Nephron progenitor cell (in vitro differentiated cells): ENCODE measurements at regions not wholly inside any gene's neighbourhood (a gene's known extent, or its start where the extent isn't known, plus 50 kb on each side); places are given as distances from the start of the nearest gene placed in this dataset.

Experiments used
- DNase-seq: peaks from one replicate; pipeline ENCODE4 v3.0.0; 2021
- H3K27ac Mint-ChIP-seq: 2 replicates; pipeline ENCODE4 v1.8.0; 2021; ENCODE audit warnings: mild to moderate bottlenecking, moderate library complexity, mixed read lengths
- H3K27me3 Mint-ChIP-seq: 2 replicates; pipeline ENCODE4 v1.8.0; 2021; ENCODE audit warnings: mild to moderate bottlenecking, low read depth, mixed read lengths; ENCODE audit not compliant: poor library complexity
- H3K36me3 Mint-ChIP-seq: 2 replicates; pipeline ENCODE4 v1.8.0; 2021; ENCODE audit warnings: low read depth, mixed read lengths
- H3K4me1 Mint-ChIP-seq: 2 replicates; pipeline ENCODE4 v1.8.0; 2021; ENCODE audit warnings: mixed read lengths
- H3K4me3 Mint-ChIP-seq: 2 replicates; pipeline ENCODE4 v1.8.0; 2021; ENCODE audit warnings: mild to moderate bottlenecking, moderate library complexity, mixed read lengths
- H3K9me3 Mint-ChIP-seq: 2 replicates; pipeline ENCODE4 v1.8.0; 2021; ENCODE audit warnings: mild to moderate bottlenecking, moderate library complexity, mixed read lengths
- TF ChIP-seq, protein P1 (sequence below): fragments of 200-600 bp; sonication (generic); IDR thresholded peaks from 2 replicates; pipeline ENCODE4 v1.5.0; 2021; ENCODE audit warnings: antibody characterized with exemption

DNA sequence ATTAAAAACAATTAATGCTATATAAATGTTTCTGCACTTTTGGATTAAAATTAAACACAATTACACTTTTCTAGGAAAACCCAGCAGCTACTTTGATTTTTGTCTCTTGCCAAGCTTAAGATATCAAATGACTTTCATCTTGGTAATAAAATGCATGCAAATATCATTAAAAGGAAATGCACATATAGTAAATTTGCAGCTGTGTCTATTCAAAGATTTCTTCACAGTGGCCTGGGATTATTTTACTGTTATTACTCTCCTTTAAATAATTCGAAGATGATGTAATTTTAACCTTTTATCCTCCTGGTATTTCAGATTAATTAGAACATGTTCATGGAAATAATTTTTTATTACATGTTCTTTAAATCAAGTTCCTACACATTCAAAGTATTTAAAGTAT is 529.5 kb upstream of the RGMB start:
- Mint-ChIP-seq H3K9me3 (peaks cover 6% of the 10 kb centered on the region), H3K27ac (no peak overlapping the region), H3K36me3 (no peaks in the 10 kb centered on the region), H3K4me3 (no peak overlapping the region), H3K4me1 (no peaks in the 10 kb centered on the region), H3K27me3 (no peaks in the 10 kb centered on the region)
- TF ChIP-seq, protein P1, sequence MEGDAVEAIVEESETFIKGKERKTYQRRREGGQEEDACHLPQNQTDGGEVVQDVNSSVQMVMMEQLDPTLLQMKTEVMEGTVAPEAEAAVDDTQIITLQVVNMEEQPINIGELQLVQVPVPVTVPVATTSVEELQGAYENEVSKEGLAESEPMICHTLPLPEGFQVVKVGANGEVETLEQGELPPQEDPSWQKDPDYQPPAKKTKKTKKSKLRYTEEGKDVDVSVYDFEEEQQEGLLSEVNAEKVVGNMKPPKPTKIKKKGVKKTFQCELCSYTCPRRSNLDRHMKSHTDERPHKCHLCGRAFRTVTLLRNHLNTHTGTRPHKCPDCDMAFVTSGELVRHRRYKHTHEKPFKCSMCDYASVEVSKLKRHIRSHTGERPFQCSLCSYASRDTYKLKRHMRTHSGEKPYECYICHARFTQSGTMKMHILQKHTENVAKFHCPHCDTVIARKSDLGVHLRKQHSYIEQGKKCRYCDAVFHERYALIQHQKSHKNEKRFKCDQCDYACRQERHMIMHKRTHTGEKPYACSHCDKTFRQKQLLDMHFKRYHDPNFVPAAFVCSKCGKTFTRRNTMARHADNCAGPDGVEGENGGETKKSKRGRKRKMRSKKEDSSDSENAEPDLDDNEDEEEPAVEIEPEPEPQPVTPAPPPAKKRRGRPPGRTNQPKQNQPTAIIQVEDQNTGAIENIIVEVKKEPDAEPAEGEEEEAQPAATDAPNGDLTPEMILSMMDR: no peak
- no peak for DNase-seq

DNA sequence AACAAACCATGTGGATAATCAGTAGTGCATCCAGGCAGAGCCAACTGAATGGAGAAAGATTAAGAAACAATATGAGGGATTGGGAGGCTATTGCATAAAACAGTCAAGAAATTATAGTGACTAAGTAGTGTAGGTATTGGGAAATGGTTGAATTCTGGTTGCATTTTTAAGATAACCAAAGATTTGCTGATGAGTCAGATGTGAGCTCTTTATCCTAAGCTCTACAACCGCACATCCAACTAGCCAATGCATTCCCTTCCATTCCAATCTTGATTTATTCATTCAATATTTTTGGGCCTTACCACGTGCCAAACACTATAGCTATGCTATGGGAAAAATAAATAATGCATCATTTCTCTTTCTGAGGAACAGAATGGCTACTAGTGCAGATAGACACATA is 524.5 kb upstream of the RGMB start:
- no peak overlapping the region for H3K27ac Mint-ChIP-seq
- H3K4me3 Mint-ChIP-seq: no peak overlapping the region
- TF ChIP-seq, protein P1: no peak
- peaks cover 3% of the 10 kb centered on the region for H3K27me3 Mint-ChIP-seq
- DNase-seq: no peak
- no peaks in the 10 kb centered on the region for H3K36me3 Mint-ChIP-seq
- H3K4me1 Mint-ChIP-seq: no peaks in the 10 kb centered on the region
- no peaks in the 10 kb centered on the region for H3K9me3 Mint-ChIP-seq

DNA sequence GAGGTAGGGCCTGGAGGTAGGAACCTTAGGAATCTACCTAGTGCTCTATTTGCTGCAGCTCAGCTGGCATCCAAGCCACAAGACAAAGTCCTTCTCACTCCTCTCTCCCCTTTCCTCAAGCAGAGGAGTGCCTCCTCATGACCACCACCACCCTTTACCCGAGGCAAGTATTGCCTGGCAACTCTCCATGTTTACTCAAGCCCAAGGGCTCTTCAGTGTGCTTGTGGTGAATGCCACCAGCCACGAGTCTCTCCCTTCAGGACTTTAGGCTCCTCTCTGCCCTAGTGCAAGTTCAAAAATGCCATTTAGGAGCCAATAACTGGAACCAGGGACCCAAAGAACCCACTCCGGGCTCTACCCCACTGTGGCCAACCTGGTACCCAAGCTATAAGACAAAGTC is 514.5 kb upstream of the RGMB start:
- DNase-seq: no peak
- no peak overlapping the region for H3K27ac Mint-ChIP-seq
- peaks cover 6% of the 10 kb centered on the region for H3K4me1 Mint-ChIP-seq
- H3K9me3 Mint-ChIP-seq: peaks cover 8% of the 10 kb centered on the region
- peaks cover 4% of the 10 kb centered on the region for H3K27me3 Mint-ChIP-seq
- no peak overlapping the region for H3K4me3 Mint-ChIP-seq
- no peaks in the 10 kb centered on the region for H3K36me3 Mint-ChIP-seq
- TF ChIP-seq, protein P1: no peak

DNA sequence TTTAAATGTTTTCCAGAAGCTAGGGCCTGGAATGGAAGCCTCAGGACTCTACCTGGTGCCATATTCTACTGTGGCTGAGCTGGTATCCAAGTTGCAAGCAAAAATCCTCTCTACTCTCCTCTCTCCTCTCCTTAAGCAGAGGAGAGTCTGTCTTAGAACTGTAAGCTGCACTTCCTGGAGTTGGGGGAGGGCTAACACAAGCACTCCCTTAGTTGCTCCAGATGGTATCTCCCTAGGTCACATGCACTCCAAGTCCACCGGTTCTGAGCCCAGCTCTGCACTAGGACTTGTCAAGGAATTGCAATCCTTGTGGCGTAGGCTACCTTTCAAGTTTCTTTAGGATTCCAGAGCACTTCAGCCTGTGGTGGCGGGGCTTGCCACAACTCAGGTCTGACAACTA is 513.9 kb upstream of the RGMB start:
- H3K4me1 Mint-ChIP-seq: peaks cover 6% of the 10 kb centered on the region
- no peak for DNase-seq
- no peak overlapping the region for H3K27ac Mint-ChIP-seq
- no peaks in the 10 kb centered on the region for H3K36me3 Mint-ChIP-seq
- peaks cover 8% of the 10 kb centered on the region for H3K9me3 Mint-ChIP-seq
- peaks cover 4% of the 10 kb centered on the region for H3K27me3 Mint-ChIP-seq
- TF ChIP-seq, protein P1: no peak
- H3K4me3 Mint-ChIP-seq: no peak overlapping the region

DNA sequence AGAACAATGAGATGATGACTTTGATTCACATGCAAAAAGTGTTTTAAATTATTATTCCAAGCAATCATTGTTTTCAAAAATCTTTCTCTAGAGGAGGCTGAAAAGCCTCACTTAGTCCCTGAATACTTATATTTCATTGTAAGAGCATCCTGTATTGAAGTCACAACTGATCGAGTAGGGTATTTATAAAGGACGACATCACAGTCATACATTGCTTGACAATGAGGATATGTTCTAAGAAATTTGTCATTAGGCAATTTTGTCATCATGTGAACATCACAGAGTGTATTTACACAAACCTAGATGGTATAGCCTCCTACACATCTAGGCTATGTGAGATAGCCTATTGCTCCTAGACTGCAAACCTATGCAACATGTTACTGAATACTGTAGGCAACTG is 510.4 kb upstream of the RGMB start:
- Mint-ChIP-seq H3K4me1 (peaks cover 6% of the 10 kb centered on the region), H3K27me3 (peaks cover 4% of the 10 kb centered on the region), H3K36me3 (no peaks in the 10 kb centered on the region), H3K9me3 (peaks cover 3% of the 10 kb centered on the region), H3K27ac (no peak overlapping the region), H3K4me3 (no peak overlapping the region)
- TF ChIP-seq, protein P1: no peak
- no peak for DNase-seq

DNA sequence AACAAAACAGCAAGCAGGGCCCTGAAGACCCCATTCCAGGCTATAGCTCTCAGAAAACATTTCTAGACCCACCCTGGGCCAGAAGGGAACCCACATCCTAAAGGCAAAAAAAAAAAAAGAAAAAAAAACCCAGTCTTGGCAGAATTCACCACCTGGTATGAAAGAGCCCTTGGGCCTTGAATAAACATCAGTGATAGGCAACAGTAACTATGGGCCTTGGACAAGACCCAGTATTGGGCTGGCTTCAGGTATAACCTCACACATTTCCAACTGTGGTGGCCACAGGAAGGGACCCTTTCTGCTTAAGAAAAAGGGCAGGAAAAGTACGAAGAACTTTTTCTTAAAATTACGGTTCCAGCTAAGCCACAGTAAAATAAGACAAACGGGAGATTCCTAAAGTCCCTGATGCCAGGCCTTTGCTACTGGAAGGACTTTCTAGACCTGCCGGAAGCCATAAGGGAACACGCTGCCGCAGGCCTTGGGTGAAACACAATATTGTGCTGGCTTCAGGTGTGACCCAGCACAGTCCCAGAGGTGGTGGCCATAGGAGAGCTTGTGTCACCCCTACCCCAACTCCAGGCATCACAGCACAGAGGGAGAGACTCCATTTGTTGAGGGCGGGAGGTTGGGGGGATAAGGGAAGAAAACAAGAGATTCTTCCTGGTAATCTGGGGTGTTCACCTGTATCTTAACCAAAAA is 505.2 kb upstream of the RGMB start:
- Mint-ChIP-seq H3K9me3 (no peaks in the 10 kb centered on the region), H3K4me1 (no peaks in the 10 kb centered on the region), H3K4me3 (no peak overlapping the region), H3K27me3 (no peaks in the 10 kb centered on the region), H3K36me3 (no peaks in the 10 kb centered on the region), H3K27ac (no peak overlapping the region)
- no peak for DNase-seq
- TF ChIP-seq, protein P1: no peak
